CD4-positive, alpha-beta T cell treated with Interleukin-15 for 4 hours (primary cell): ENCODE measurements at regions not wholly inside any gene's neighbourhood (a gene's known extent, or its start where the extent isn't known, plus 50 kb on each side); places are given as distances from the start of the nearest gene placed in this dataset.

Source experiments
- DNase-seq: peaks from one replicate; pipeline ENCODE4 v3.0.0-alpha.2; 2020; ENCODE audit warnings: low spot score

DNA sequence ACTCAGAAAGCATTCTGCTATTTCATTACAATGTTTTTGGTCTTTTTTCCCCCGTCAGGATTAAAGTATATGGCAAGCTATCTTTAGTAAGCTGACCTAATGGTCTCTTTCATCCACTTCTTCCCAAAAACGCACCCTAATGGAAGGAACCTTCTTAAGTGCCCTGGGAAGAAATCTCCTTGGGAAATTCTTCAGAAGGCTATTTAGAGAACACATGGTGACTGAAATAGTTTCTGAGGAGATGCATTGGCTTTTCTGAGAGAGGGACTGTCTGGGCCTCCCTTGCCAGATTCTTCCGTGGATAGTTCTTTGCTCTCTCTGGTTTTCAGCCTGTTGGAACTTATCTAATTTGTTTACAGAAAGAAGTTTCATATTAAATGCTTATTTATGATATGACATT is 524.1 kb upstream of the MEF2C start:
- DNase-seq: no peak

DNA sequence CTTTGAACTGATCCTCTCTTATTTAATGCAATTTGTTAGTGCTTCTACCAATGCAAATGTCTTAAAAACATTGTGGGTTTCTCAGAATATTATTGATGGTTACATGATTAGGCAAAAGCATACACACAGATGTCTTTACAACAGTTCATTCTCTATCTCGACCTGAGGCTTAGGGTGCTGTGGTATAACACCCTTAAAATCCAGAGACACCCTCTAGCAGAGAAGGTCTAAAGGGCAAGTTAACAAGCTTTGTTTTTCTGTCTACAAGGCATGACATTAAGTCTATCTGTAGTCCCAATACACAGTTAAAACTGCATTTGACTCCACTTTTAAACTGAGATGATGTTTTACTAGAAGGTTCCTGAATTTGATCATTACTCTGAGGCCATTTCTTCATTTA is 518.7 kb upstream of the MEF2C start:
- DNase-seq: no peak

DNA sequence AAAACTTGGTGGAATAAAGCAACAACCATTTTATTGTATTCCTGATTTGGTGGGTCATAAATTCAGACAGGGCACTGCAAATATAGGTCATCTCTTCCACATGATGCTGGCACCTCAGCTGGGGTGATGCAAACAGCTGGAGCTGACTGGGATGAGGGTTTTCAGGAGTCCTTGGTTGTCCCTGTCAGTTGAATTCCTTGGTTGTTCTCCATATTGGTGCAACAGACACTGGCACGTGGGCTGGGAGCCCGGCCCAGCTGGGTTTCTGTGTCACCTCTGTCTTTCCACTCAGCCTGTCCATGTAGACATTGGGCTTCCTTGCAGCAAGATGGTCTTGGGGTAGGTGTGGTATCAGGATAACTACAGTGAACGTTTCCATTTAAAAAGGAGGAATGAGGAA is 518.0 kb upstream of the MEF2C start:
- DNase-seq: no peak

DNA sequence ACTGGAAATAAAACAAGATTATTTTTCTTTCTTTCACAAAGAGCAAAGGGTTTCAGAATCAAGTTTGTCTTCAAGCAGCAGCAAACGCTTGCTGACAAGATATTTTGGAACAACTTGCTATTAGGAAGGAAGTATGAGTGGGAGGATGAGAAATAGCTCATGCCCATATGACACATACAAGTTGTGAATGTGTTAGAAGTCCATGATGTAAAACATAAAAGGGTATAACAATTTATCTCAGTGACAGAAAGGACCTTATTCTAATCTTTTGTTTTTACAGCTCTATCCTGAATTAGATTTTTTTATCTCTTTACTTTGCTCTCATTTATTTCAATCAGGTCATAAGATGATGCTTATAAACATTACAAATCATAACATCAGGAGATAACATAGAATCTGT is 516.6 kb upstream of the MEF2C start:
- no peak for DNase-seq

DNA sequence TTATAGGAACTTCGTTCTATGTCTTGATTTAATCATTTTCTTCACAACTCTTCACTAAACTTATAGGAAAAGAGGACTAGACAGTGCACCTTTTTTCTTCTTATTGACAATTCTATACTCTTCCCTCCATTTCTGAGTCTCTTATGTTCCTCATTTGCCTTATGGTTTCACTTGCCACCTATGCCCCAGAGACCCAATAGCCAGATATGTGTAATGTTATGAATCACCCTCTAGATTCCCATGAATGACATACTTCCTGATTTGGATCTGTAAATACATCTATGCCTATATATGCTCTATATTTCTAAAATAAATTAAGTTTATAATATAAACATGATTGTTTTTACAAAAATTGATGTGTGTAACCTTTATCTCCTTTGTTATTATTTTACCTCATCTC is 514.1 kb upstream of the MEF2C start:
- no peak for DNase-seq

DNA sequence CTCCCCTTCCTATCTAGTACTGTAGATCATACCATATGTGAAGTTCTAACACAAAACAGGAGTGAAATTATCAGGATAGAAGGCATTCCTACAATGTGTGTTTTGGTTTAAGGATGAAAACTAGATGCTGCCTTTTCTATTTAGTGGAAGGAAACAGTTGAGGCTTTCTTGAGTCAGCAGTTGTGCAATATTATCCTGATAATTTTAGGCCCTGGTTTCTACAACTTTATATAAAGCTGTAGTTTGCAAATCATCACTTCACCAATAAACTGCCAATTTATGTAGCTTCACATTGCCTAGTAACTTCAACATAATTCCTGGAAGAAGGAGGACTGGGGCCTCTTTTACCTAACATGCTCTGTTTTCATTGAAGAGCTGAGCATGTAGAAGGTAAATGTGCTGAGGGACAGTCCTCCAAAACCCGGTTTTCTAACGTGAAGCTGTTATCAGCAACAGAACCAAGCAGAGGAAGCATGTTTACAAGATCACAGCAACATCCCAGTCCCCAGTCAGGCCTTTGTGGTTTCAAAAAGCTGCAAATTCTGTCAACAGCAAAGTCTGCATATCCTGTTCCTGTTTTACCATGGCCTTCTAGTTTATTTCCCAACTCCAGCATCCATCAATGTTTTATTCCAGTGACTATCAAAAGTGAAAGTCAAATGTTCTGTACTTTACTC is 513.4 kb upstream of the MEF2C start:
- no peak for DNase-seq

DNA sequence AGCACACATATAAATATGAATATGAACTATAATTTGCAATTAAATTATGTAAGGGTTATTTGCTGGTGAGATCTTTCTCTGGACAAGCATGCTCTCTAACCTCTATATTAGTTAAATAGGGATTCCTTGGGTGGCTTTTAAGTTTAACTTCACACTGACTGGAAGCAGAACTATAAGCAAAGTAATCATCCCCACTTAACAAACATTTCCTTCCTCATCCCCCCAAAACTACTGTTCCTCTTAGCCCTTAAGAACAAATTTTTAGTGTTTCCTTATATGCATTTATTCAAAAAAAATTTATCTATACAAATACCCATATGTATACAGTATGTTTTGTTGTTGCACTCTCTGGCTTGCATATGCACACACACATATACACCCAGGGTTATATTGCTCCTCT is 512.1 kb upstream of the MEF2C start:
- DNase-seq: no peak

DNA sequence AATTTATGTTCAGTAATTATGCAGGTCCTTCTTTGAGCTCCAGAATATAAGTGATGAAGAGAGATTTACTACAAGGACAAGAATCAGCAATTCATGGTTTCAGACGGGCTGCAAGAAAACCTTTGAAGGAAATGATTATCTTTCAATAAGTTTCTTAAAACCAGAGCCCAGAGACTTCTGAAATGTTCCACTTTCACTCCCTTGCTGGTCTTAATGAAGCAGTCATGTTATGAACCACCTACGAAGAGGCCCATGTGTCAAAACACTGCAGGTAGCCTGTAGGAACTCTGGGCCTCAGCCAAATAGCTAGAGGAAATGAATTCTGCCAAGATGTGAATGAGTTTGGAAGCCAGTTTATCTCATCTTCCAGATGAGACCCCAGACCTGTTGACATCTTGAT is 505.9 kb upstream of the MEF2C start:
- DNase-seq: no peak

DNA sequence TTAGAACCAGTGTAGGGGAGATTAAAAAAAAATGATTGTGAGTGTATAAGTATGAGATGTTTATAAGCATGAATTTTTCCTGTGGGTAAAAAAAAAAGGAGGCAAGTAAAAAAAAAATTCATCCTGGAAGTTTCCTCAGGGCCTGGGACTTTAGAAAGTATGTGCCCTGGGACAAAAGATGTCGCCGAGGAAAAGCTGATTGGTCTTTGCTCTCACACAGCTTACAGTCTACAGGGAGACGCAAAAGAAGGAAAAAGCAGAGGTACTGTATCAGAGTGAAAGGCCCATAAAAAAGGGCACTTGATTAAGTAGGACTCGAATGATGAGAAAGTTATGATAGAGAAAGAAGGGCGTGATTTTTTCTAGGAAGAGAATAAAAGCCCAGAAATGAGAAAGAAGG is 501.4 kb upstream of the MEF2C start:
- DNase-seq: no peak

DNA sequence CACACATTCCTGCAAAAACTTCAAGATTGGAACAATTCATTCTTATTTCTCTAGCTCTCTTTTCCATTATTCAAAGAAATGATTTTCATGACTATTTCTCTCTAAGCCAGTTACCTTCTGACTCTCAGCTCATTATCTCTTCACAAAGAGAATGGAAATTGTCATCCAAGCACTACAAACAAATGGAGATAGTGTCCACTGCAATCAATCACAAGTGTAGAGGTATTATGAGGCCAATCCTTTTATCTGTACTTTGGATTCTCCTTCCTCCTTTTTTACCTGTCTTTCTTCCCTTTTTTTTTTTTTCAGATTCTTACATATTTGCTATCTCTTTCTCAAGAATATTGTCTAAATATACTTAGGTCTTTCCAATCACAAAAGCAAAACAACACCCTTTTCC is 497.7 kb upstream of the MEF2C start:
- DNase-seq: no peak

DNA sequence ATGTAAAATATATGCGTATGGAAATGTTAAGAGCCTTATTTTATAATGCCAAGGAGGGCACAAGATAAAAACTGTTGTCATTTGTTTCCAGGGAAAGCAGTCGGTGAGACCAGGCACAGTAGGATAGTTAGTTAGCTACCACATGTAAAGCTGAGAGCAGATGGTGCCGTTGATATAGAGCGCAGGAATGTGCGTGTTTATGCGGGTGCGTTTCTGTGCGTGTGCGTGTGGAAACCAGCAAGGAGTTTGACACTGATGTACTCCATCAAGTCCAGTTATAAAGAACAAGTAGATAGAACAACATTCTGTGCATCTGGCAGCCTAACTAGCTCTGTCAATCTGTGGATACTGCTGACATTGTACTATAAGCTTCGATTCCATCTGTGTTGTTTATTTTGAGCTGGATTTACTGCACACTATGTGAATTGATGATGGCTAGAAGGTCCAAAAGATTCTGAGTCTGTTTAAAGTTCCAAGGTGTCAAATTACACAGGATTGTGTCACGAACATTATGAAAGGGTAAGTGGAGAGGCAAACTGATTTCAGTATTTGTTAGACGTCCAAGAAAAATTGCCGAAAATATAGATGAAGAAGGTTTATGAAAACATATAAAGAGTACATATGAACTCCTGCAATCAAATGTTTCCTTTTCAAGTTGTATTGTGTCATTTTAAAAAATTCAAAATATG is 494.9 kb upstream of the MEF2C start:
- no peak for DNase-seq

DNA sequence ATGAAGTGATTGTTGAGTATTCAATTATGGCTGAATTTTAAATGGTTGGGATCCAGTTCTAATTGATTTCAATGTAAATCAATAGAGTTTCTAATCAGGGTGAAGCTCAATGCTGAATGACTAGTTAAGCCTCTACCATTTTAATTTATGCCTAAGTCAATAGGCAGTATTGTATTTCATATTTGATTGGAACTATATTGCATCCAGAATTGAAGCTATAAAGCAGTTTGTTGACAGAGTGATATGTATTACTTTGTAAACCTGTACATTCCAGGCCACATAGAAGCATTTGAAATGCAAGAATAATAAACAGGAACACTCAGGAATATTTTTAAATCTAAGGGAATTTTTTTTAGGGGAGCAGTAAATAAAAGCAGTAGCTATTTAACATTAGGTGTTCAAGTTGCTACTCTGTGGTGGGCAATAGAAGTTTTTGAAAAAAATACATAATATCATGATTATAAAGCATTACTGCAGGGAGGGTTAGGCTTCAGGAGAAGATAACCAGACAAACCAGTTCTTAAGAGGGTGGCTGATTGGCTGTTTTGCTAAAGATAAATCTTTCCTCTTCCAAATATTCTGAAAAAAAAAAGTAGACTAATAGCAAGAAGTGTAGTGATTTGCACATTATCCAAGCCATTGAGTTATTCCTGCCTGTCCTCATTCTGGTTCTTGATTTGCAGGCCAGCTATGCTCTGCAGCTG is 492.0 kb upstream of the MEF2C start:
- no peak for DNase-seq

DNA sequence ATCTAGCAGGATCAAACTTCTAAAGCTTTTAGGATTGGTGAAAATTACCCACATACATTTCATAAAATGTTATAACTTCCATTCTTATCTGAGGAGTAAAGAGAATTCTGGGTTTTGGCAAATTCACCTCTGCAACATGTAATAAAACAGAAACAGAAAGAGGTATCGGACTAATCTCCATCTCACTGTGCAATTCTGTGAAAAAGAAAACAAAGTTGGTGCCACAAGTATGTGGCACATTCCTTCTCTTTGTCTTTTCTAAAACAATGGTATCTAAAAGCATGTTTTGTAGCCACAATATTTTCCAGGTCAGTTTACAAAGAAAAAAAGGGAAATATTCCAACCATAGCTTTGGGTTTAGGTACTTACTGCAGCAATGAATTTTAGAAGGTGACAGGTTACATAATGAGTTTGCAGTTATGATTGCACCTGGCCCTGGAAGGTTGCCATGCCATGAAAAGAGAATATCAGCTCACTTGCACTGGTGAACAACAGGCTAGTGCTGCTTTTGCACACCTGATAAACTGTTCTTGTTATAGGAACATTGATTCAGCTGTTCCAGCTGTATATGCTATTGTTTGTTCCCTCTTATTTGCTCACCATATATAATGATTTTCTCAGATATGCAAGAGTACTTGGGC is 491.3 kb upstream of the MEF2C start:
- DNase-seq: no peak

DNA sequence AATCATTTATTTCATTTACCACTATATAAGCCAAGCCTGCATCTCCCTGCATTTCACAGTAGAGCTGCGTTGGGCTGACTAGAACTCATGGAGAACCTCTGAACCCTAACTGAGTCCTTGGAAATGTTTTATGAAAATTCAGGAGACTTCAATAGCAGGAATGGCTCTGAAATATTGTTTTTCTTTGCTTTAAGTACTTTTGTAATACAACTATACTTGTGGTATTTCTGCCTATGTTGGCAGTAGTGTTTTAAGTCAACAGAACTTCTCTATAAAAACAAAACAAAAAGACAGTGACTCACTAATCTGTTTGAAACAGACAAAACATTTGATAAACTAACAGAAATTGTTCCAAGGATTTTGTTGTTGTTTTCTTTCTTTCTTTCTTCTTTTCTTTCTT is 489.2 kb upstream of the MEF2C start:
- no peak for DNase-seq

DNA sequence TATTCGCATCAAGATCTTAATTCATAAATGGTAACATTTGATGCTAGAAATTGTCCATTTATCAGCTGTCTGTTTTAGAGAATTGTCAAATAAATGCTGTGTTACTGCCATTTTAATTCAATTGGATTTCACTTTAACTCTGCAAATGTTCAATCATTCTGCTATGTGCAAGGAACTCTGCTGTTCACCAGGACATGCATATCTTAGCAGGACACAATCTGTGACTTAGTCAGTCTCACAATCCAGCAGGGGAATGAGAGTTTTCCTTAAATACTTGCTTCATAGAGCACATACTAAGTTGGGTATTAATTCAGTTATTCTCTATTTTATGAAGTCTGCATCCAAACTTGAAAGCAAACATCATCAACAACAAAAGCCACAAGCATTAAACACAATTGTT is 488.7 kb upstream of the MEF2C start:
- no peak for DNase-seq

DNA sequence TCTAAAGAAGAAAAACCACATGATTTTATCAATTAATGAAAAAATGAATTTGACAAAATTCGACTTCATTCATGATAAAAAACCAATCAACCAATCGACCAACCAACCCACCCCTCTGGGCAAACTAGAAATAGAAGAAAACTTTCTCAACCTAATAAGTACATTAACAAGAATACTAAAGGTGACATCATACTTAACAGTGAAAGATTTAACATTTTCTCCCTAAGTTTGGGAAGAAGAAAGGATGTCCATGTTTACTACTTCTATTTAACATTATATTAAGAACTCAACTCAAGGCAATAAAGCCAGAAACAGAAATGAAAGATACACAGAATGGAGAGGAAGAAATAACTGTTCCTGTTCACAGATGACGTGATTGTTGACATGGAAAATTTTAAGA is 476.1 kb upstream of the MEF2C start:
- DNase-seq: no peak

DNA sequence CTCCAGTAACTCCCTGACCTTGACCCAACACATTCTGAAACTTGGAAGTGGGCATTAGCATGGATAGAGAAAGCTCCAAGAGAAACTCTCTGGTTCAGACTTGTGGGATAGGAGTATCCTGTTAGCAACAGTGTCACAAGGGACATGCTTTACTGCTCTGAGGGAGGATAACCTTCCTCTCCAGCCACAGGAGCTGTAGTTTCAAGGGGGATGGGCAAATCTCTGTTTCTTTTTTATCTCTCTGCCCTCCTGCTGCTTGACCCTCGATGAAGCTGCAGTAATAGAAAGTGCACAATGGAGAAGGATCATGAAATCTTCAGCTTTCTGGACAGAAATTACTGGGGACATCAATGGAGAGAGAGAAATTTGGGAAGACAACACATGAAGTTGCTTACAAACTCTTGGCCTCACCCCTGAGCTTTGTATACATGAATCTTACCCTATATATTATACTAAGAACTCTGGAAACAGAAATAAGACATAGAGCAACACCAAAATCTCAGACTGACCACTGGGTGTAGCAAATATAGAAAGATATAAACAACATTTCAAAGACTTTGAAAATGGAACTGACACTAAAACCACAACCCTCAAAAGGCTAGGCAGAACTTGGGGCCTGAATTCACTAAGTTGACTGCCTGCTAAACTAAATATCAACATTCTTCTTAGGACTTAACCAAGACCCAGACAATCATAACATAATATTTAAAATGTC is 471.0 kb upstream of the MEF2C start:
- no peak for DNase-seq

DNA sequence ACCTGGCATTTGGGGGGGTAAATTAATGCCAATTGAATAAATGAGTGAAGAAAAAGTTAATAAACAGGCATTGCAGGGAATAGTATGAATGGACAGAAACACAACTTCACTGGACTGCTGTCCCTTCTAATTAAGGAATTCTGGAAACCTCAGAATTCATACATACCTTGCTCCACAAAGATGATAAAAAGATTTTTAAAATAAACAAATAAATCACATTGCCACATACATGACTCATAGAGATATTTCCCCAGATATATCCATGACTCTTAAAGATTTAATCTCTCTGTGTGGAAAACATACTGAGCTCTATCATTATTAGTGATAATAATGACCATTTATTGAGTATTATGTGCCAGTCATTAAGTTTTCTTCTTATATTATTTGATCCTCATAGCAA is 469.0 kb upstream of the MEF2C start:
- no peak for DNase-seq

DNA sequence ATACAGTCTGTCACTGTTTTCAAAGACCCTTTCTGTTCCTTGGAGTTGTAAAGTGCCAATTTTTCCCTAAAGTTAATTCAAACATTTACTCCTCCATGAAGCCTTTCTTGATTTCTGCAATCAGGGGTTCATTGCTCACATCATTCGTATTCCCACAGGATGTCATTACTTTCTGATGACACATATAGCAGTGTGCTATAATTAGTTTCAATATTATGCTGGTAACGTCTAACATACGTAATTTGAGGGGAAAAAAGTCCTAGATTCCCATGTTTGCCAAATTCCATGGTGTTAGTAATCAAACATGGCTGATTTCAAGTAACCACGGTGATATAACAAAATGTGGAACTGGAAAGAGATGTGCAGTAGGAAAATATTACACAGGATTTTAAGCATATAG is 468.2 kb upstream of the MEF2C start:
- no peak for DNase-seq

DNA sequence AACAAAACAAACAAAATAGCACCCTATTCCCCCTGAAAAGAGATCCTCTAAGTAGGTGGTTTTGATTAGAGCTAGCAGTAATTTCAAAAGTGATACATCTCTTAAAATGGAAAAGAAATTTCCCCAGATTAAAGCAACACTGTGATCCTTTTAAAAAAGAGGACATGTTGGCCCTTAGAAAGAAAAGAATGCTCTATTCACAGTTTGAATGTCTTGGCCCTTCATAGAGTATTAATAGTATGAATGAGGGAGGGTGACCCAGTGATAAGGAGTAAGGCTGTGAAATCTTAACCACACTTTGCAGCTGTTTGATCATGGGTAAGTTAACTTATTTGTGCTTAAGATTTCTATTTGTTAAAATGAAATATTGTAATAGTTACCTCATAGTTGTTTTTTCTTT is 467.7 kb upstream of the MEF2C start:
- no peak for DNase-seq

DNA sequence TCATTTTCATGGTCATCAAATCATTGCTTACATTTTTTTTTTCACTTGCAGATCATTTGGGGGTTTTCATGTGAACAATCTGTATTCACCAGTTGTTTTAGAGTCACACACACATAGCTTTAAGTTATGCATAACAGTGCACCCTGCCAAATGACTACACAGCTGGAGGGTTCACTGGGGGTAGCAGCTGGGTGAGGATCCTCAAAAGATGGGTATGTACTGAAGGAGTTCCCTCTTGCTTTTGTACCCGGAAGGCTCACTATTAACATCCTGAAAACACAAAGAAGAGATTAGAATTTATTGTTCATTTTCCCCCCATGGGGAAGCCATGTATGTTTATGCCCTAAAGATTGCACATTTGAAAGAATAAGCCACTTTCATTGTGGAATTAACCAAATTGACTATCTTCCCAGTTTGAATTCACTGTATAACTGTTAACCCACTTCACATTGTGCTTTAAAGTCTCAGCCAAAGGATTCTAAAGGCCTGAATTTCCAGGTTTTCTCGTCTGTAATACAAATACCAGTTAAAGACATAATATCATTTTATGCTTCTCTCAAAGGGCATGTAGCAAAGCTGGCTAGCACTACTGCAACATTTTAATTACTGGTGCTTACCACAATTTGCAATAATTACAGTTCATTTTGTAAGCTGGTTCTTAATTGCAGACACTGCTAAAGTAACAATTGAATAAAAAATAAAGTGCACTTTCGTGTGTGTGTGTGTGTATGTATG is 466.4 kb upstream of the MEF2C start:
- DNase-seq: no peak

DNA sequence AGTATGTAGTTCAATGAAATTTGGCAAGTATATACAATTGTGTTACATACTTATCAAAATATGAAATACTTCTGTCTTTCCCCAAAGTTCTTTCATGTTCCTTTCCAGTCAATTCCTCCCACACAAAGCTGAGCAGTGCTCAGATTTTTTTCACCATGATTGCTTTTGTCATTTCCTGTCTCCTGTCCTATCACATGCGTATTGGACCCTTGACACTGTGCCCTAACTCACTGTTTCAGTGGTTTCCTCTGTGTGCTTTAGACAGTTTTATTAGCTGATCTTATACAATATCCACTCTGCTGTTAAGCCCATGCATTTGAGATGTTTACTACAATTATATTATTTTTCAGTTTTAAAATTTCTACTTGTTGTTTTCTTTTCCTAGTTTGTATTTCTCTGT is 463.6 kb upstream of the MEF2C start:
- DNase-seq: no peak
